ENCODE measurements at regions not wholly inside any gene's neighbourhood (a gene's known extent, or its start where the extent isn't known, plus 50 kb on each side); places are given as distances from the start of the nearest gene placed in this dataset.

- TF ChIP-seq POLR2AphosphoS5 (IDR thresholded peaks at IDR 0.05; ENCODE audit: borderline replicate concordance, low read depth, low read length) (no peak), EZH2 (IDR thresholded peaks at IDR 0.05) (no peak)
These were observed 82.4 kb upstream of the CLCN4 start for GRCh38 chrX:10074241-10074941.

Measured in SK-N-MC (cell line).